ENCODE measurements at regions not wholly inside any gene's neighbourhood (a gene's known extent, or its start where the extent isn't known, plus 50 kb on each side); places are given as distances from the start of the nearest gene placed in this dataset.

GRCh38 chr4:187010052-187010451 is 286.4 kb upstream of the FAT1 start:
- TF ChIP-seq HCFC1 (IDR thresholded peaks at IDR 0.05; ENCODE audit: low read depth, low read length) (no peak), FOXM1 (CRISPR knock-in tag; IDR thresholded peaks at IDR 0.05) (no peak), TBP (CRISPR knock-in tag; IDR thresholded peaks at IDR 0.05) (no peak), IRF2 (CRISPR knock-in tag; IDR thresholded peaks at IDR 0.05) (no peak), RXRA (CRISPR knock-in tag; IDR thresholded peaks at IDR 0.05) (no peak), POLR2AphosphoS5 (IDR thresholded peaks at IDR 0.05; ENCODE audit: low read depth, low read length) (no peak), HINFP (CRISPR knock-in tag; IDR thresholded peaks at IDR 0.05; ENCODE audit: low read depth) (no peak), ZNF652 (CRISPR knock-in tag; IDR thresholded peaks at IDR 0.05; ENCODE audit: borderline replicate concordance, low read depth) (no peak), JUN (CRISPR knock-in tag; IDR thresholded peaks at IDR 0.05) (no peak), ZNF256 (CRISPR knock-in tag; conservative IDR thresholded peaks at IDR 0.05) (no peak), MIER3 (CRISPR knock-in tag; IDR thresholded peaks at IDR 0.05; ENCODE audit: borderline replicate concordance) (no peak)
- TF ChIP-seq, protein P1, sequence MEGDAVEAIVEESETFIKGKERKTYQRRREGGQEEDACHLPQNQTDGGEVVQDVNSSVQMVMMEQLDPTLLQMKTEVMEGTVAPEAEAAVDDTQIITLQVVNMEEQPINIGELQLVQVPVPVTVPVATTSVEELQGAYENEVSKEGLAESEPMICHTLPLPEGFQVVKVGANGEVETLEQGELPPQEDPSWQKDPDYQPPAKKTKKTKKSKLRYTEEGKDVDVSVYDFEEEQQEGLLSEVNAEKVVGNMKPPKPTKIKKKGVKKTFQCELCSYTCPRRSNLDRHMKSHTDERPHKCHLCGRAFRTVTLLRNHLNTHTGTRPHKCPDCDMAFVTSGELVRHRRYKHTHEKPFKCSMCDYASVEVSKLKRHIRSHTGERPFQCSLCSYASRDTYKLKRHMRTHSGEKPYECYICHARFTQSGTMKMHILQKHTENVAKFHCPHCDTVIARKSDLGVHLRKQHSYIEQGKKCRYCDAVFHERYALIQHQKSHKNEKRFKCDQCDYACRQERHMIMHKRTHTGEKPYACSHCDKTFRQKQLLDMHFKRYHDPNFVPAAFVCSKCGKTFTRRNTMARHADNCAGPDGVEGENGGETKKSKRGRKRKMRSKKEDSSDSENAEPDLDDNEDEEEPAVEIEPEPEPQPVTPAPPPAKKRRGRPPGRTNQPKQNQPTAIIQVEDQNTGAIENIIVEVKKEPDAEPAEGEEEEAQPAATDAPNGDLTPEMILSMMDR (CRISPR knock-in tag; IDR thresholded peaks at IDR 0.05), result no peak
- TF ChIP-seq, protein P2, sequence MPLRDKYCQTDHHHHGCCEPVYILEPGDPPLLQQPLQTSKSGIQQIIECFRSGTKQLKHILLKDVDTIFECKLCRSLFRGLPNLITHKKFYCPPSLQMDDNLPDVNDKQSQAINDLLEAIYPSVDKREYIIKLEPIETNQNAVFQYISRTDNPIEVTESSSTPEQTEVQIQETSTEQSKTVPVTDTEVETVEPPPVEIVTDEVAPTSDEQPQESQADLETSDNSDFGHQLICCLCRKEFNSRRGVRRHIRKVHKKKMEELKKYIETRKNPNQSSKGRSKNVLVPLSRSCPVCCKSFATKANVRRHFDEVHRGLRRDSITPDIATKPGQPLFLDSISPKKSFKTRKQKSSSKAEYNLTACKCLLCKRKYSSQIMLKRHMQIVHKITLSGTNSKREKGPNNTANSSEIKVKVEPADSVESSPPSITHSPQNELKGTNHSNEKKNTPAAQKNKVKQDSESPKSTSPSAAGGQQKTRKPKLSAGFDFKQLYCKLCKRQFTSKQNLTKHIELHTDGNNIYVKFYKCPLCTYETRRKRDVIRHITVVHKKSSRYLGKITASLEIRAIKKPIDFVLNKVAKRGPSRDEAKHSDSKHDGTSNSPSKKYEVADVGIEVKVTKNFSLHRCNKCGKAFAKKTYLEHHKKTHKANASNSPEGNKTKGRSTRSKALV (CRISPR knock-in tag; IDR thresholded peaks at IDR 0.05), result no peak
